ENCODE measurements at regions not wholly inside any gene's neighbourhood (a gene's known extent, or its start where the extent isn't known, plus 50 kb on each side); places are given as distances from the start of the nearest gene placed in this dataset.

GRCh38 chr7:32179567-32179966, 109.4 kb upstream of the PDE1C start:
- no peak for DNase-seq
- no TSS peak for BruUV-seq (replicated peaks)
- Mint-ChIP-seq H3K36me3 (ENCODE audit: insufficient read depth, unreplicated experiment) (no peaks in the 10 kb centered on the region), H3K4me3 (ENCODE audit: low read depth, unreplicated experiment) (no peak overlapping the region), H3K9me3 (ENCODE audit: low read depth, unreplicated experiment) (no peaks in the 10 kb centered on the region), H3K27ac (ENCODE audit: unreplicated experiment) (no peak overlapping the region), H3K27me3 (ENCODE audit: unreplicated experiment) (peaks cover 8% of the 10 kb centered on the region), H3K4me1 (ENCODE audit: low read depth, unreplicated experiment) (no peaks in the 10 kb centered on the region)
- TF ChIP-seq, protein P1, sequence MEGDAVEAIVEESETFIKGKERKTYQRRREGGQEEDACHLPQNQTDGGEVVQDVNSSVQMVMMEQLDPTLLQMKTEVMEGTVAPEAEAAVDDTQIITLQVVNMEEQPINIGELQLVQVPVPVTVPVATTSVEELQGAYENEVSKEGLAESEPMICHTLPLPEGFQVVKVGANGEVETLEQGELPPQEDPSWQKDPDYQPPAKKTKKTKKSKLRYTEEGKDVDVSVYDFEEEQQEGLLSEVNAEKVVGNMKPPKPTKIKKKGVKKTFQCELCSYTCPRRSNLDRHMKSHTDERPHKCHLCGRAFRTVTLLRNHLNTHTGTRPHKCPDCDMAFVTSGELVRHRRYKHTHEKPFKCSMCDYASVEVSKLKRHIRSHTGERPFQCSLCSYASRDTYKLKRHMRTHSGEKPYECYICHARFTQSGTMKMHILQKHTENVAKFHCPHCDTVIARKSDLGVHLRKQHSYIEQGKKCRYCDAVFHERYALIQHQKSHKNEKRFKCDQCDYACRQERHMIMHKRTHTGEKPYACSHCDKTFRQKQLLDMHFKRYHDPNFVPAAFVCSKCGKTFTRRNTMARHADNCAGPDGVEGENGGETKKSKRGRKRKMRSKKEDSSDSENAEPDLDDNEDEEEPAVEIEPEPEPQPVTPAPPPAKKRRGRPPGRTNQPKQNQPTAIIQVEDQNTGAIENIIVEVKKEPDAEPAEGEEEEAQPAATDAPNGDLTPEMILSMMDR (IDR thresholded peaks at IDR 0.05; ENCODE audit: unreplicated experiment) = no peak
- CTCF ChIA-PET = no interaction called here
- intact Hi-C loops (cut with micrococcal nuclease; ENCODE audit: unreplicated experiment) = no loop called here

- H3K4me1 Mint-ChIP-seq (ENCODE audit: low read depth, unreplicated experiment) = no peaks in the 10 kb centered on the region
- BruUV-seq (replicated peaks) = no TSS peak
- peaks cover 8% of the 10 kb centered on the region for H3K27me3 Mint-ChIP-seq (ENCODE audit: unreplicated experiment)
- H3K36me3 Mint-ChIP-seq (ENCODE audit: insufficient read depth, unreplicated experiment) = no peaks in the 10 kb centered on the region
- no peak for DNase-seq
- no peaks in the 10 kb centered on the region for H3K9me3 Mint-ChIP-seq (ENCODE audit: low read depth, unreplicated experiment)
- no peak overlapping the region for H3K27ac Mint-ChIP-seq (ENCODE audit: unreplicated experiment)
- no peak overlapping the region for H3K4me3 Mint-ChIP-seq (ENCODE audit: low read depth, unreplicated experiment)
- CTCF ChIA-PET = no interaction called here
- TF ChIP-seq, protein P1 (IDR thresholded peaks at IDR 0.05; ENCODE audit: unreplicated experiment) = no peak
- intact Hi-C loops (cut with micrococcal nuclease; ENCODE audit: unreplicated experiment) = no loop called here
Observed at GRCh38 chr7:32178677-32179366, 108.6 kb upstream of the PDE1C start.

- BruUV-seq (replicated peaks) = no TSS peak
- CTCF ChIA-PET = no interaction called here
Observed at GRCh38 chr7:32177232-32177631, 107.0 kb upstream of the PDE1C start.

GRCh38 chr7:32175099-32175498, 104.9 kb upstream of the PDE1C start:
- H3K27ac Mint-ChIP-seq (ENCODE audit: unreplicated experiment) = no peak overlapping the region
- no peaks in the 10 kb centered on the region for H3K27me3 Mint-ChIP-seq (ENCODE audit: unreplicated experiment)
- BruUV-seq (replicated peaks) = no TSS peak
- CTCF ChIA-PET = no interaction called here
- TF ChIP-seq, protein P1 (IDR thresholded peaks at IDR 0.05; ENCODE audit: unreplicated experiment) = no peak
- no peaks in the 10 kb centered on the region for H3K36me3 Mint-ChIP-seq (ENCODE audit: insufficient read depth, unreplicated experiment)
- no peaks in the 10 kb centered on the region for H3K4me1 Mint-ChIP-seq (ENCODE audit: low read depth, unreplicated experiment)
- intact Hi-C loops (cut with micrococcal nuclease; ENCODE audit: unreplicated experiment) = no loop called here
- H3K4me3 Mint-ChIP-seq (ENCODE audit: low read depth, unreplicated experiment) = no peak overlapping the region
- DNase-seq = no peak
- no peaks in the 10 kb centered on the region for H3K9me3 Mint-ChIP-seq (ENCODE audit: low read depth, unreplicated experiment)

More at GRCh38 chr7:32177232-32177631, 107.0 kb upstream of the PDE1C start:
- TF ChIP-seq, protein P1 (IDR thresholded peaks at IDR 0.05; ENCODE audit: unreplicated experiment) = no peak
- Mint-ChIP-seq H3K4me3 (ENCODE audit: low read depth, unreplicated experiment) (no peak overlapping the region), H3K27ac (ENCODE audit: unreplicated experiment) (no peak overlapping the region), H3K27me3 (ENCODE audit: unreplicated experiment) (peaks cover 8% of the 10 kb centered on the region), H3K36me3 (ENCODE audit: insufficient read depth, unreplicated experiment) (no peaks in the 10 kb centered on the region), H3K9me3 (ENCODE audit: low read depth, unreplicated experiment) (no peaks in the 10 kb centered on the region), H3K4me1 (ENCODE audit: low read depth, unreplicated experiment) (no peaks in the 10 kb centered on the region)
- no peak for DNase-seq
- intact Hi-C loops (cut with micrococcal nuclease; ENCODE audit: unreplicated experiment) = no loop called here
